Breast epithelium (tissue), 4 donors: ENCODE measurements at regions not wholly inside any gene's neighbourhood (a gene's known extent, or its start where the extent isn't known, plus 50 kb on each side); places are given as distances from the start of the nearest gene placed in this dataset.
A peak's percentile ranks its signal among the peaks of the same experiment; 100 is the strongest.

Experiments
- DNase-seq, 2 donors: peaks; one replicate each; pipeline ENCODE4 v3.0.0-alpha.2; 2019; ENCODE audit warnings: low spot score in 2 of 2
- H3K27ac ChIP-seq, 2 donors: fragments of 200-600 bp; sonication (generic) in 1 of 2; one replicate each; pipeline ENCODE4 v1.5.1; 2016 to 2019; ENCODE audit warnings: mild to moderate bottlenecking in 1 of 2
- H3K27me3 ChIP-seq, 2 donors: fragments of 200-600 bp; sonication (generic) in 1 of 2; one replicate each; pipeline versions ENCODE4 v1.5.1 to v1.6.0; 2017 to 2019; ENCODE audit warnings: control low read depth in 1 of 2, mild to moderate bottlenecking in 1 of 2
- H3K36me3 ChIP-seq: fragments of 200-600 bp; one replicate; pipeline ENCODE4 v1.5.1; 2019
- H3K4me1 ChIP-seq, 2 donors: fragments of 200-600 bp; sonication (generic); one replicate each; pipeline ENCODE4 v1.5.1; 2016 to 2019; ENCODE audit warnings: control low read depth in 1 of 2
- H3K4me3 ChIP-seq, 3 donors: fragments of 200-600 bp; sonication (generic); 1 replicate in 2 of 3; 2 replicates in 1 of 3; pipeline ENCODE4 v1.5.1; 2016 to 2019; ENCODE audit warnings: mild to moderate bottlenecking in 3 of 3, moderate library complexity in 2 of 3
- H3K9me3 ChIP-seq, 2 donors: fragments of 200-600 bp; sonication (generic) in 1 of 2; one replicate each; pipeline ENCODE4 v1.5.1; 2016 to 2019; ENCODE audit warnings: control low read depth in 1 of 2
- POLR2A ChIP-seq: fragments of 450-650 bp; IDR thresholded peaks from one replicate; pipeline ENCODE4 v1.6.1; 2016; ENCODE audit warnings: antibody characterized with exemption, mild to moderate bottlenecking, moderate library complexity
- POLR2AphosphoS5 ChIP-seq, 3 donors: sonication (generic); formaldehyde crosslinking; IDR thresholded peaks; one replicate each; pipeline ENCODE4 v1.6.1; 2017; ENCODE audit warnings: antibody characterized with exemption in 3 of 3
- intact Hi-C: fragments of 100-400 bp; cut with DNase I; formaldehyde crosslinking; loops from one replicate; pipeline ENCODE4 v1.15.1; 2023; ENCODE audit warnings: low total_unique reads
- TF ChIP-seq, protein P1 (sequence below), 3 donors: fragments of 450-650 bp; IDR thresholded peaks; one replicate each; pipeline ENCODE4 v1.5.1; 2016 to 2017; ENCODE audit warnings: antibody characterized with exemption in 3 of 3, mild to moderate bottlenecking in 3 of 3, moderate library complexity in 3 of 3

DNA sequence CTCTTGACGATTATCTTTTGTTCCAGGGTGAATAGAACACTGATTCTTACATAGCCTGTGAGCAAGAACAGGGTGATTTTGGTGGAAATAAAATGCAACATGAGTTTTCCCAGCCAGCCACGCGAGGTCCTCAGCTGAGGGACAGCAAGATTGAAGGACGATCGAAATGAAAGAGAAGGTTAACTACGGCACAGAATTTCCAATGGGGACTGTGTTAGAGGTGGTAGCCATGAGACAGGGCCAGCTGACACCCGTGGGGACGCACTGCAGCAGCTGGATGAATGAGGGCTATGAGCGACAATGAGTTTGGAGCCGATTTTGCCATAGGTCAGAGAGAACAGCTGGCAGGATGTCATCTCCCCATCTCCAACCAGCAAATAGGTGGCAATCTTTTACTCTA, 243.4 kb upstream of the PELI2 start:
- no peak for DNase-seq
- Histone ChIP-seq H3K9me3 (no peaks in the 10 kb centered on the region), H3K27me3 (no peaks in the 10 kb centered on the region), H3K27ac (no peak overlapping the region), H3K36me3 (no peaks in the 10 kb centered on the region), H3K4me1 (no peaks in the 10 kb centered on the region), H3K4me3 (no peak overlapping the region)
- TF ChIP-seq POLR2AphosphoS5 (IDR thresholded peaks at IDR 0.05) (no peak), POLR2A (no peak)
- TF ChIP-seq, protein P1, sequence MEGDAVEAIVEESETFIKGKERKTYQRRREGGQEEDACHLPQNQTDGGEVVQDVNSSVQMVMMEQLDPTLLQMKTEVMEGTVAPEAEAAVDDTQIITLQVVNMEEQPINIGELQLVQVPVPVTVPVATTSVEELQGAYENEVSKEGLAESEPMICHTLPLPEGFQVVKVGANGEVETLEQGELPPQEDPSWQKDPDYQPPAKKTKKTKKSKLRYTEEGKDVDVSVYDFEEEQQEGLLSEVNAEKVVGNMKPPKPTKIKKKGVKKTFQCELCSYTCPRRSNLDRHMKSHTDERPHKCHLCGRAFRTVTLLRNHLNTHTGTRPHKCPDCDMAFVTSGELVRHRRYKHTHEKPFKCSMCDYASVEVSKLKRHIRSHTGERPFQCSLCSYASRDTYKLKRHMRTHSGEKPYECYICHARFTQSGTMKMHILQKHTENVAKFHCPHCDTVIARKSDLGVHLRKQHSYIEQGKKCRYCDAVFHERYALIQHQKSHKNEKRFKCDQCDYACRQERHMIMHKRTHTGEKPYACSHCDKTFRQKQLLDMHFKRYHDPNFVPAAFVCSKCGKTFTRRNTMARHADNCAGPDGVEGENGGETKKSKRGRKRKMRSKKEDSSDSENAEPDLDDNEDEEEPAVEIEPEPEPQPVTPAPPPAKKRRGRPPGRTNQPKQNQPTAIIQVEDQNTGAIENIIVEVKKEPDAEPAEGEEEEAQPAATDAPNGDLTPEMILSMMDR (IDR thresholded peaks at IDR 0.05) = no peak
- intact Hi-C loops = no loop called here

DNA sequence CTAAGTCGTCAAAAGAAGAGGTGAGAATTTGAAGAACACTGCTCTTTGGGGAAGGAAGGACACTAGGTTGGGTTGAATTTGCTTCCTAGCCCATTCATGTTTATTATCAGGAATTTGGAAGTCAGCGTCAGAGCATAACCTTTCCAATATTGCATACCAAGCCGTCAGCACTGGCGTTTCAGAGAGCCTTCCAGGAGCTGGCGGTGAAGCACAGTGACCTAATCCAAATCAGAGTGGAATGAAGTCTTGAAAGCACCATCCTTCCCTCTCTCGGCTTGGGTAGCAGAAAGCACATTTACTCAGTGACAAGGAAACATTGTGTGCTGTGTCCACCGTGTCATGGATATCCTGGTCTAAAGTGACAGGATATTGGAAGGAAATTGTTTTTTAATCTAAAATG, 240.3 kb upstream of the PELI2 start:
- intact Hi-C loops = no loop called here
- no peak for DNase-seq
- Histone ChIP-seq H3K27ac (no peak overlapping the region), H3K9me3 (no peaks in the 10 kb centered on the region), H3K27me3 (no peaks in the 10 kb centered on the region), H3K36me3 (no peaks in the 10 kb centered on the region), H3K4me1 (no peaks in the 10 kb centered on the region), H3K4me3 (no peak overlapping the region)
- TF ChIP-seq POLR2AphosphoS5 (IDR thresholded peaks at IDR 0.05) (no peak), POLR2A (no peak)

DNA sequence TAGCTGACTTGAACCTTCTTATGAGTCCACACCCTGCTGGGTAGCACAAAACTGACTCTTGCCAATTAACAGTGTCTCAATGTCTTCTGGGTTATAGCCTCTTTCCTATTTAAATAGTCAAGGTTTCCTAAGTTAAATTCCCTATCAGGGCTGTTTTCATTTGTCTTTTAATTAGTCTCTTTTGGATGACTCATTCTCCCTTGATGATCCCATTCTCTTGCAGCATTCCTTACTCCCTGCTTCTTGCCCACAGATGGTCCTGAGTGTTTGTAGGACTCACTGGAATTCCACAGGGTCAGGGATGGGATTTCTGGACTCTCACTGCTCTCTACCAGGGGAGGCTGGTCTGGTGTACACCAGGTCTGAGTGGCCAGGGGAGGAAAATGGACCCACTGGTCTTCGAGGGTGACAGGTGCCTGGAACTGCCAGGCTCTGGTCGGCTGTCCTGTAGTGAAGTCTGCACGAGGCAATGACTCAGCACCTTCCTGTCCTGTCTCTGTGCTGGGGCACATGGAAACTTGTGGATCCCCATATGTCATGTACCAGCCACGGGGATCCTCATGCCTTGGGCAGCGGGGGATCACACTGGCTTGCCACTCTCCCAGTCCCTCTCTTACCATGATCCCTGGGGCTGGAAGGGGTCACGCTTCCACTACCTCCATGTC, 236.5 kb upstream of the PELI2 start:
- no peak overlapping the region for H3K27ac ChIP-seq
- intact Hi-C loops = no loop called here
- H3K4me1 ChIP-seq = no peaks in the 10 kb centered on the region
- H3K36me3 ChIP-seq = no peaks in the 10 kb centered on the region
- no peaks in the 10 kb centered on the region for H3K27me3 ChIP-seq
- no peaks in the 10 kb centered on the region for H3K9me3 ChIP-seq
- no peak overlapping the region for H3K4me3 ChIP-seq
- TF ChIP-seq POLR2A = no peak
- TF ChIP-seq, protein P1 (IDR thresholded peaks at IDR 0.05) = no peak
- TF ChIP-seq POLR2AphosphoS5 (IDR thresholded peaks at IDR 0.05) = no peak
- no peak for DNase-seq

DNA sequence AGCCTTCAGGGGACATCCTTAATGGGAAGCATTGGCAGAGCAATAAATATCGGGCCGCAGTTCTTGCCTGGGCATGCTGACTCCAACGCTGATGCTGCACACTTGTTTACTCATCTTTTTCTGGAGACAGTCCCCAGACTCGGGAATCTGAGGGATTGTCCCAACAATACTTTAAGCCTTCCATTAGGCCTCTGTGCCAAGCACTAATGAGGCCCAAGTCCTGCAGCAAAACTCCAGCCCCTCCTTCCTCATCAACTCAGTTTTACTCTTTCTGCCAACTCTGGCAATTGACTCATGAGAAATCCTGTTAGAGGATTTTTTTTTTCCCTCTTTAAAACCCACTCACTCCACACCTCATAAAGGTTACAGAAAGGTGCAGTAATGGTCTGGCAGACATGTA, 233.4 kb upstream of the PELI2 start:
- Histone ChIP-seq H3K27me3 (no peaks in the 10 kb centered on the region), H3K4me3 (no peak overlapping the region), H3K36me3 (no peaks in the 10 kb centered on the region), H3K9me3 (no peaks in the 10 kb centered on the region), H3K27ac (peak overlapping the region in 1 of 2 donors; percentile 42), H3K4me1 (no peaks in the 10 kb centered on the region)
- intact Hi-C loops = no loop called here
- DNase-seq = peak in 1 of 2 donors; percentile 71
- no peak for TF ChIP-seq POLR2AphosphoS5 (IDR thresholded peaks at IDR 0.05)
- no peak for TF ChIP-seq POLR2A
- TF ChIP-seq, protein P1 (IDR thresholded peaks at IDR 0.05) = no peak

DNA sequence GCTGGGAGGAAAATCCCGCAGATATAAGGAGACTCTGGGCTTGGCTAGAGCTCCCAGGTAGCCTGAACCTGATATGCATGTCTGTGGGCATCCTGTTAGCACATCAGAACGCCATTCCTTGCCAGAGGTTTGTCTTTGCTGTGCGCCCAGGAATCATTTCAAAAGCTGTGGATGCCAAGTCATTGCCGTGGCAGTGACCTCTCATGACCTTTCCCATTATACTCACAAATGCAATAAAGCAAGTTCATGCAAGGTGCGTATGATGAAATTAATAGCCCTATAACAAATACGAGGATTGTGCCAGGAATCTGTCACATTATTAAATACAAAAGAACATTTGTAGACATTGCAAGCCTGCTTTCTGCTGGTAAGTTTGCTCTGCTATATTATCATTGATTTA, 229.1 kb upstream of the PELI2 start:
- peak in 1 of 2 donors; percentile 61 for DNase-seq
- intact Hi-C loops = no loop called here
- H3K9me3 ChIP-seq = no peaks in the 10 kb centered on the region

More for the DNA sequence above, 229.1 kb upstream of the PELI2 start:
- peak overlapping the region in 1 of 2 donors; percentile 19 for H3K27ac ChIP-seq
- H3K36me3 ChIP-seq = no peaks in the 10 kb centered on the region
- TF ChIP-seq POLR2A = no peak
- TF ChIP-seq, protein P1 (IDR thresholded peaks at IDR 0.05) = no peak
- no peak for TF ChIP-seq POLR2AphosphoS5 (IDR thresholded peaks at IDR 0.05)
- no peaks in the 10 kb centered on the region for H3K27me3 ChIP-seq
- H3K4me1 ChIP-seq = no peaks in the 10 kb centered on the region
- no peak overlapping the region for H3K4me3 ChIP-seq
